K562 (cell line): ENCODE measurements at regions not wholly inside any gene's neighbourhood (a gene's known extent, or its start where the extent isn't known, plus 50 kb on each side); places are given as distances from the start of the nearest gene placed in this dataset.

Experiments
- FIP1L1 ChIP-seq: fragments of 200-400 bp; formaldehyde crosslinking; IDR thresholded peaks from 2 replicates; pipeline ENCODE4 v1.6.1; 2018; ENCODE audit warnings: mild to moderate bottlenecking, low read depth, low read length; ENCODE audit not compliant: poor library complexity, severe bottlenecking
- GABPA ChIP-seq: fragments of 200-800 bp; sonication (Bioruptor generic); conservative IDR thresholded peaks from 2 replicates; pipeline ENCODE4 v1.6.1; 2016; ENCODE audit warnings: low read depth, missing genetic modification characterization, missing compliant biosample characterization
- ZBTB7A ChIP-seq: IDR thresholded peaks from 2 replicates; pipeline ENCODE4 v1.6.1; 2011; ENCODE audit warnings: low read depth, mild to moderate bottlenecking, low read length, moderate library complexity, borderline replicate concordance; ENCODE audit not compliant: control insufficient read depth
- TF ChIP-seq, protein P1 (sequence below): sonication (generic); formaldehyde crosslinking; IDR thresholded peaks from 2 replicates; pipeline ENCODE4 v1.8.1; 2023; ENCODE audit warnings: mild to moderate bottlenecking, missing genetic modification reagents
- TF ChIP-seq, protein P2 (sequence below), 2 experiments: fragments of 450-650 bp; conservative IDR thresholded peaks; 2 replicates each; pipeline ENCODE4 v1.6.1; 2017; ENCODE audit warnings: mild to moderate bottlenecking in 2 of 2, moderate library complexity in 2 of 2
- TF ChIP-seq, protein P3 (sequence below), 3 experiments: IDR thresholded peaks in 2 of 3; conservative IDR thresholded peaks in 1 of 3; 2 replicates each; pipeline ENCODE4 v1.5.1; 2011 to 2012; ENCODE audit warnings: low read length in 3 of 3, mild to moderate bottlenecking in 3 of 3, control low read depth in 2 of 3, improper control_type of control experiment in 1 of 3, inconsistent platforms in 1 of 3, low read depth in 1 of 3, mixed read lengths in 1 of 3, moderate library complexity in 1 of 3; ENCODE audit not compliant: insufficient read depth in 2 of 3

DNA sequence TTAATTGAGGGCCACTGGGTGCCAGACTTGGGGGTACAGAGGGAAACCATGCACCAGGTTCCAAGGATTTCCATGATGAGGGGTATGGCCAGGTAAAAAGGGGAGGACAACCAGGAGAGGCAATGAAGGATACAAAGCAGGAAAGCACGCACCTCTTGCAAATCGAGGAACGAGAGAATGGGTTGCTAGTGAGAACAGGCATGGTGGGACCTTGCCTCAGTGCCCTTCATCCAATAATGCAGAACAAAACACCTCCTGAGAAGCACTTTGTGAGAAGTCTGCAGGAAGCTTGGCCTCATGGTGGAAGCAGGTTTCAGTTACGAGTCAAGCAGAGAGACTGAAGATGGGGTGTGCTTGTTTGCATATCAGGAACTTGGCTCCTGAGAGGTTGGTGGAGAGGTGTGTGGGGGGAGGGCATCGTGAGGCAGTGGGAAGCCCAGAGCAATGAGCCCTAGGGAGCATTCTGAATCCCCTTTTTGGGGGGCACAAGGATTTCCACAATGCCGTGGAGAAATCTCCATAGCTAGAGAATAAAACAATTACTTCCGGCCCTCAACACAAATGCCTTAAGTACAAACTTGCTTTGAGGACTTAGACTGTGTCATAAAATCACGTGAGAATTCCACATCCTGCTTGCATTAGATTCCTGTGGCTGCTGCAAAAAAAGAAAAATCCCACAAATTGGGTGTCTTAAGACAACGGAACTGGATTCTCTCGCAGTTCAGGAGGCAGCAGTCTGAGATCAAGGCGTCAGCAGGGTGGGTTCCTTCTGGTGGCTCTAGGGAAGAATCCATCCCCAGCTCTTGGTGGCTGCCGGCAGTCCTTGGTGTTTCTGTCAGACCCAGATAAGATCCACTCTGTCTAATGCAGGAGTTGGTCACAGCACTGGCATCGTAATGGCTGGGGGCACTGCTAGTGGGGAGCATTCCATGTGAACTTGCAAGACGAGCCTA is 54.9 kb upstream of the BACE2 start:
- TF ChIP-seq GABPA (tag): peak; percentile 46
- TF ChIP-seq, protein P1, sequence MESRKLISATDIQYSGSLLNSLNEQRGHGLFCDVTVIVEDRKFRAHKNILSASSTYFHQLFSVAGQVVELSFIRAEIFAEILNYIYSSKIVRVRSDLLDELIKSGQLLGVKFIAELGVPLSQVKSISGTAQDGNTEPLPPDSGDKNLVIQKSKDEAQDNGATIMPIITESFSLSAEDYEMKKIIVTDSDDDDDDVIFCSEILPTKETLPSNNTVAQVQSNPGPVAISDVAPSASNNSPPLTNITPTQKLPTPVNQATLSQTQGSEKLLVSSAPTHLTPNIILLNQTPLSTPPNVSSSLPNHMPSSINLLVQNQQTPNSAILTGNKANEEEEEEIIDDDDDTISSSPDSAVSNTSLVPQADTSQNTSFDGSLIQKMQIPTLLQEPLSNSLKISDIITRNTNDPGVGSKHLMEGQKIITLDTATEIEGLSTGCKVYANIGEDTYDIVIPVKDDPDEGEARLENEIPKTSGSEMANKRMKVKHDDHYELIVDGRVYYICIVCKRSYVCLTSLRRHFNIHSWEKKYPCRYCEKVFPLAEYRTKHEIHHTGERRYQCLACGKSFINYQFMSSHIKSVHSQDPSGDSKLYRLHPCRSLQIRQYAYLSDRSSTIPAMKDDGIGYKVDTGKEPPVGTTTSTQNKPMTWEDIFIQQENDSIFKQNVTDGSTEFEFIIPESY (CRISPR knock-in tag): no peak
- TF ChIP-seq ZBTB7A: no peak
- TF ChIP-seq, protein P2, sequence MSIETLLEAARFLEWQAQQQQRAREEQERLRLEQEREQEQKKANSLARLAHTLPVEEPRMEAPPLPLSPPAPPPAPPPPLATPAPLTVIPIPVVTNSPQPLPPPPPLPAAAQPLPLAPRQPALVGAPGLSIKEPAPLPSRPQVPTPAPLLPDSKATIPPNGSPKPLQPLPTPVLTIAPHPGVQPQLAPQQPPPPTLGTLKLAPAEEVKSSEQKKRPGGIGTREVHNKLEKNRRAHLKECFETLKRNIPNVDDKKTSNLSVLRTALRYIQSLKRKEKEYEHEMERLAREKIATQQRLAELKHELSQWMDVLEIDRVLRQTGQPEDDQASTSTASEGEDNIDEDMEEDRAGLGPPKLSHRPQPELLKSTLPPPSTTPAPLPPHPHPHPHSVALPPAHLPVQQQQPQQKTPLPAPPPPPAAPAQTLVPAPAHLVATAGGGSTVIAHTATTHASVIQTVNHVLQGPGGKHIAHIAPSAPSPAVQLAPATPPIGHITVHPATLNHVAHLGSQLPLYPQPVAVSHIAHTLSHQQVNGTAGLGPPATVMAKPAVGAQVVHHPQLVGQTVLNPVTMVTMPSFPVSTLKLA (conservative IDR thresholded peaks at IDR 0.05): no peak
- TF ChIP-seq FIP1L1: no peak
- TF ChIP-seq, protein P3, sequence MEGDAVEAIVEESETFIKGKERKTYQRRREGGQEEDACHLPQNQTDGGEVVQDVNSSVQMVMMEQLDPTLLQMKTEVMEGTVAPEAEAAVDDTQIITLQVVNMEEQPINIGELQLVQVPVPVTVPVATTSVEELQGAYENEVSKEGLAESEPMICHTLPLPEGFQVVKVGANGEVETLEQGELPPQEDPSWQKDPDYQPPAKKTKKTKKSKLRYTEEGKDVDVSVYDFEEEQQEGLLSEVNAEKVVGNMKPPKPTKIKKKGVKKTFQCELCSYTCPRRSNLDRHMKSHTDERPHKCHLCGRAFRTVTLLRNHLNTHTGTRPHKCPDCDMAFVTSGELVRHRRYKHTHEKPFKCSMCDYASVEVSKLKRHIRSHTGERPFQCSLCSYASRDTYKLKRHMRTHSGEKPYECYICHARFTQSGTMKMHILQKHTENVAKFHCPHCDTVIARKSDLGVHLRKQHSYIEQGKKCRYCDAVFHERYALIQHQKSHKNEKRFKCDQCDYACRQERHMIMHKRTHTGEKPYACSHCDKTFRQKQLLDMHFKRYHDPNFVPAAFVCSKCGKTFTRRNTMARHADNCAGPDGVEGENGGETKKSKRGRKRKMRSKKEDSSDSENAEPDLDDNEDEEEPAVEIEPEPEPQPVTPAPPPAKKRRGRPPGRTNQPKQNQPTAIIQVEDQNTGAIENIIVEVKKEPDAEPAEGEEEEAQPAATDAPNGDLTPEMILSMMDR (IDR thresholded peaks at IDR 0.05 in 2 of 3, conservative IDR thresholded peaks at IDR 0.05 in 1 of 3; ENCODE audit: insufficient read depth in 2 of 3, low read depth in 1 of 3, low read length in 3 of 3): no peak
